ENCODE measurements at regions not wholly inside any gene's neighbourhood (a gene's known extent, or its start where the extent isn't known, plus 50 kb on each side); places are given as distances from the start of the nearest gene placed in this dataset.

- no peak overlapping the region for H3K27ac ChIP-seq (ENCODE audit: low read depth, low read length)
- ChIA-PET CTCF (interaction anchor here (0.6 to 1.2 kb wide), 2 partner anchors 24 to 251 kb away, joined by 3 read pairs; no protein-coding TSS in a partner anchor), POLR2A (no interaction called here)
- H3K4me3 ChIP-seq (ENCODE audit: low read depth, low read length): no peak overlapping the region
- H3K9me3 ChIP-seq (ENCODE audit: control insufficient read depth, insufficient read depth, low read length): peaks cover 9% of the 10 kb centered on the region; the same call in 1 of the 2 replicates
- DNase-seq (ENCODE audit: low read depth, low spot score): no peak
- H3K27me3 ChIP-seq (ENCODE audit: control insufficient read depth, insufficient read depth, low read length): peaks cover 19% of the 10 kb centered on the region
- TF ChIP-seq CTCF (IDR thresholded peaks at IDR 0.05; ENCODE audit: low read depth, low read length): no peak
These were observed 59.1 kb upstream of the GRPEL1 start for GRCh38 chr4:7126981-7127380.

- Histone ChIP-seq H3K27me3 (ENCODE audit: control insufficient read depth, insufficient read depth, low read length) (peaks cover 23% of the 10 kb centered on the region), H3K9me3 (ENCODE audit: control insufficient read depth, insufficient read depth, low read length) (peaks cover 3% of the 10 kb centered on the region; the same call in 1 of the 2 replicates), H3K27ac (ENCODE audit: low read depth, low read length) (peak overlapping the region; percentile 61), H3K4me3 (ENCODE audit: low read depth, low read length) (0 out of 2 replicates have a peak overlapping the region, but pooled peaks have one; percentile 13)
- DNase-seq (ENCODE audit: low read depth, low spot score): peak; percentile 85
- 0 out of 2 replicates have a peak, but pooled peaks have one; percentile 5 for TF ChIP-seq CTCF (IDR thresholded peaks at IDR 0.05; ENCODE audit: low read depth, low read length)
- CTCF ChIA-PET: interaction anchor here (3.2 kb wide), 1 partner anchor 23 kb away, joined by 12 read pairs; no protein-coding TSS in a partner anchor
- POLR2A ChIA-PET: interaction anchor here (0.6 kb wide), 1 partner anchor 82 kb away, joined by 3 read pairs; a partner anchor contains a TSS
These were observed 57.0 kb upstream of the GRPEL1 start for GRCh38 chr4:7124689-7125442.

GRCh38 chr4:7121866-7122653, 54.2 kb upstream of the GRPEL1 start:
- CTCF ChIA-PET: no interaction called here
- no peak for TF ChIP-seq CTCF (IDR thresholded peaks at IDR 0.05; ENCODE audit: low read depth, low read length)
- Histone ChIP-seq H3K27me3 (ENCODE audit: control insufficient read depth, insufficient read depth, low read length) (peaks cover 28% of the 10 kb centered on the region), H3K4me3 (ENCODE audit: low read depth, low read length) (no peak overlapping the region), H3K27ac (ENCODE audit: low read depth, low read length) (no peak overlapping the region), H3K9me3 (ENCODE audit: control insufficient read depth, insufficient read depth, low read length) (peaks cover 3% of the 10 kb centered on the region; the same call in 1 of the 2 replicates)
- no peak for DNase-seq (ENCODE audit: low read depth, low spot score)
- POLR2A ChIA-PET: no interaction called here

- POLR2A ChIA-PET: no interaction called here
- no peak for DNase-seq (ENCODE audit: low read depth, low spot score)
- peaks cover 30% of the 10 kb centered on the region for H3K27me3 ChIP-seq (ENCODE audit: control insufficient read depth, insufficient read depth, low read length)
- H3K4me3 ChIP-seq (ENCODE audit: low read depth, low read length): no peak overlapping the region
- no peak overlapping the region for H3K27ac ChIP-seq (ENCODE audit: low read depth, low read length)
- CTCF ChIA-PET: interaction anchor here (0.8 kb wide), 1 partner anchor 19 kb away, joined by 3 read pairs; no protein-coding TSS in a partner anchor
- peaks cover 3% of the 10 kb centered on the region; the same call in 1 of the 2 replicates for H3K9me3 ChIP-seq (ENCODE audit: control insufficient read depth, insufficient read depth, low read length)
- no peak for TF ChIP-seq CTCF (IDR thresholded peaks at IDR 0.05; ENCODE audit: low read depth, low read length)
These were observed 53.3 kb upstream of the GRPEL1 start for GRCh38 chr4:7121174-7121573.
